Transverse colon (tissue), 4 donors: ENCODE measurements at regions not wholly inside any gene's neighbourhood (a gene's known extent, or its start where the extent isn't known, plus 50 kb on each side); places are given as distances from the start of the nearest gene placed in this dataset.

Experiments
- EP300 ChIP-seq: sonication (generic); formaldehyde crosslinking; IDR thresholded peaks from one replicate; pipeline ENCODE4 v1.6.1; 2017; ENCODE audit warnings: antibody characterized with exemption, low read depth
- POLR2A ChIP-seq: fragments of 450-650 bp; IDR thresholded peaks from one replicate; pipeline ENCODE4 v1.6.1; 2016; ENCODE audit warnings: antibody characterized with exemption, mild to moderate bottlenecking, moderate library complexity
- POLR2AphosphoS5 ChIP-seq, 3 donors: sonication (generic); formaldehyde crosslinking; IDR thresholded peaks; one replicate each; pipeline ENCODE4 v1.6.1; 2016; ENCODE audit warnings: antibody characterized with exemption in 3 of 3
- TF ChIP-seq, protein P1 (sequence below), 5 experiments: fragments of 200-600 bp in 3 of 5; fragments of 450-650 bp in 2 of 5; sonication (generic) in 3 of 5; IDR thresholded peaks; 1 replicate in 2 of 5; 2 replicates in 3 of 5; pipeline ENCODE4 v1.5.1; 2016 to 2017; ENCODE audit warnings: antibody characterized with exemption in 5 of 5, inconsistent platforms in 3 of 5, mild to moderate bottlenecking in 2 of 5, moderate library complexity in 1 of 5

DNA sequence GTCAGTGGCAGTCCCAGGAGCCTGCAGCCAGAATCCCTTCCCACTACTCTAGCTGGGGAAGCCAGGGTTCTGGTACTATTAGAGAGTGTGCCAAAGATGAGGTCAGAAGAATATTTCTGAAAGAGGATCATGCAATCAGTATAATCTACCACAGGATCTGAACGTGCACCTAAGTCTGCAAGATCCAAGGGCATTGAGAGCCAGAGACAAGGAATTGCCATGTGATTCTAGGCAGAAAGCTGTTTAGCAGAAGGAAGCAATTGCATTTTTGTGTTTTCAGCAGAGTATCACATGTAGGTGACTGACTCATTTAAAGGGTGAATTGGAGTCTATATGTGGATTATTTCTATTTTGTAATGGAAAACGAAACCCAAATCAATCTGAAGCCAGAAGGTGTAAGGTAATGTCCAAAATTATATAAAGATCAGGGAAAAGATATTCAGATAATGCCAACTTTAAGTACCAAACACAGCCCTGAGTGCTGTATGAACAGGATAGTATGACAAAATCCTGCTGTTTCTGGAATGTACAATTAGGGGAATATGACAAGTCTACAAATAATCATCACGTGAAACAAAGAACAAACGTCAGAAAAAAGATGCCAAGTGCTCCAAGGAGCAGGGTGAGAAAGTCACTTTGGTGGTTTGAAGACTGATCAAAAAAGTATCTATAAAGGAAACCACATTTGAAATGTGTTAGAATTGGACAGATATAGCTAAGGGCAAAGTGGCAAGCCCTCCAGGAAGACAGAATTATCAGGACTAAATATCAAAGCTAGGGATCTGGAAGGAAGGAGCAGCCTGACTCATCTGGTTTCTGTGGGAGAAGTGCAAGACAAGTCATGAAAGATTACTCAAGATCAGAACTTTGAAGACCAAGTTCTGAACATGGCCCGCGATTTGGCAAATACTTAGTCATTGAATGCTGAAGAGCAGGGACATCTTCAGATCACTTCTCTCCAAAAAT lies 1036.6 kb downstream of the NTRK3 start:
- TF ChIP-seq, protein P1, sequence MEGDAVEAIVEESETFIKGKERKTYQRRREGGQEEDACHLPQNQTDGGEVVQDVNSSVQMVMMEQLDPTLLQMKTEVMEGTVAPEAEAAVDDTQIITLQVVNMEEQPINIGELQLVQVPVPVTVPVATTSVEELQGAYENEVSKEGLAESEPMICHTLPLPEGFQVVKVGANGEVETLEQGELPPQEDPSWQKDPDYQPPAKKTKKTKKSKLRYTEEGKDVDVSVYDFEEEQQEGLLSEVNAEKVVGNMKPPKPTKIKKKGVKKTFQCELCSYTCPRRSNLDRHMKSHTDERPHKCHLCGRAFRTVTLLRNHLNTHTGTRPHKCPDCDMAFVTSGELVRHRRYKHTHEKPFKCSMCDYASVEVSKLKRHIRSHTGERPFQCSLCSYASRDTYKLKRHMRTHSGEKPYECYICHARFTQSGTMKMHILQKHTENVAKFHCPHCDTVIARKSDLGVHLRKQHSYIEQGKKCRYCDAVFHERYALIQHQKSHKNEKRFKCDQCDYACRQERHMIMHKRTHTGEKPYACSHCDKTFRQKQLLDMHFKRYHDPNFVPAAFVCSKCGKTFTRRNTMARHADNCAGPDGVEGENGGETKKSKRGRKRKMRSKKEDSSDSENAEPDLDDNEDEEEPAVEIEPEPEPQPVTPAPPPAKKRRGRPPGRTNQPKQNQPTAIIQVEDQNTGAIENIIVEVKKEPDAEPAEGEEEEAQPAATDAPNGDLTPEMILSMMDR (IDR thresholded peaks at IDR 0.05): no peak
- no peak for TF ChIP-seq POLR2A
- no peak for TF ChIP-seq EP300
- TF ChIP-seq POLR2AphosphoS5 (IDR thresholded peaks at IDR 0.05): no peak
